ENCODE measurements at regions not wholly inside any gene's neighbourhood (a gene's known extent, or its start where the extent isn't known, plus 50 kb on each side); places are given as distances from the start of the nearest gene placed in this dataset.

GRCh38 chr2:120550282-120550681, 185.4 kb upstream of the GLI2 start:
- H3K23ac ChIP-seq (ENCODE audit: insufficient read length, low read depth, low read length): no peak overlapping the region
- no peaks in the 10 kb centered on the region for H3K36me3 Mint-ChIP-seq (ENCODE audit: insufficient read depth in 1 of 3, low read depth in 3 of 3)
- H3K27ac Mint-ChIP-seq: no peak overlapping the region
- H3K27ac ChIP-seq (ENCODE audit: insufficient read length, low read depth, low read length): no peak overlapping the region
- no peak overlapping the region for H2AFZ ChIP-seq (ENCODE audit: low read length)
- H3K14ac ChIP-seq (ENCODE audit: insufficient read depth, low read length): no peak overlapping the region
- H3K4me1 Mint-ChIP-seq: peaks cover 16 to 21% of the 10 kb centered on the region in 2 experiments
- H3K79me1 ChIP-seq (ENCODE audit: insufficient read depth, low read depth, low read length, poor library complexity, severe bottlenecking): no peaks in the 10 kb centered on the region
- H3K18ac ChIP-seq (ENCODE audit: insufficient read length, low read depth, low read length): no peak overlapping the region
- H3K9me3 ChIP-seq (ENCODE audit: control insufficient read depth, low read depth, low read length): no peaks in the 10 kb centered on the region
- H3K23me2 ChIP-seq (ENCODE audit: insufficient read length, low read depth, low read length, poor library complexity, severe bottlenecking): peaks cover 3% of the 10 kb centered on the region
- H3K79me2 ChIP-seq (ENCODE audit: insufficient read depth, low read length): no peaks in the 10 kb centered on the region
- H2BK5ac ChIP-seq (ENCODE audit: insufficient read length, low read length): no peak overlapping the region
- H2BK15ac ChIP-seq (ENCODE audit: low read depth, low read length): no peak overlapping the region
- no peaks in the 10 kb centered on the region for H3K4me1 ChIP-seq (ENCODE audit: insufficient read depth, low read length)
- TF ChIP-seq CTCF (conservative IDR thresholded peaks at IDR 0.05): no peak
- no peak overlapping the region for H4K91ac ChIP-seq (ENCODE audit: insufficient read length, low read depth, low read length)
- no peak overlapping the region for H2AK5ac ChIP-seq (ENCODE audit: insufficient read length, low read length)
- DNase-seq: no peak
- no peak overlapping the region for H3T11ph ChIP-seq (ENCODE audit: low read length)
- H3K4me3 Mint-ChIP-seq: no peak overlapping the region
- H4K5ac ChIP-seq (ENCODE audit: insufficient read length, low read depth, low read length): no peak overlapping the region
- no peak overlapping the region for H3K9ac ChIP-seq (ENCODE audit: extremely low read depth, insufficient read length, low read length)
- H3K9me3 Mint-ChIP-seq: no peaks in the 10 kb centered on the region
- H4K8ac ChIP-seq (replicated peaks; ENCODE audit: insufficient read length, low read depth, low read length): no peak overlapping the region
- H2BK120ac ChIP-seq (ENCODE audit: low read depth, low read length, poor library complexity, severe bottlenecking): no peak overlapping the region
- H3K4me2 ChIP-seq (ENCODE audit: insufficient read depth, insufficient read length, low read length): no peak overlapping the region
- peaks cover 2% of the 10 kb centered on the region; the same call in 1 of the 2 replicates for H3K27me3 ChIP-seq (ENCODE audit: insufficient read depth, low read length)
- H3K4ac ChIP-seq (ENCODE audit: low read depth, low read length): no peak overlapping the region
- no peak overlapping the region for H3K56ac ChIP-seq (ENCODE audit: insufficient read length, low read depth, low read length)
- WGBS (ENCODE audit: extremely low coverage, insufficient read length, low lambda C conversion rate): no CpG with 5 or more reads among the region's 4 CpGs
- peaks cover 94% of the 10 kb centered on the region for H3K27me3 Mint-ChIP-seq (ENCODE audit: low read depth)
- no peaks in the 10 kb centered on the region for H4K20me1 ChIP-seq (ENCODE audit: control insufficient read depth, insufficient read depth, insufficient read length)
- H2BK12ac ChIP-seq (ENCODE audit: insufficient read length, low read depth, low read length): no peak overlapping the region
- no peak overlapping the region for H2BK20ac ChIP-seq (ENCODE audit: low read depth, low read length, poor library complexity, severe bottlenecking)

All from H9 (cell line).